Nephron (organoid): ENCODE measurements at regions not wholly inside any gene's neighbourhood (a gene's known extent, or its start where the extent isn't known, plus 50 kb on each side); places are given as distances from the start of the nearest gene placed in this dataset.

Experiments
- H3K27ac Mint-ChIP-seq, 3 experiments: 2 replicates each; pipeline ENCODE4 v1.8.0; 2020; ENCODE audit warnings: mixed read lengths in 3 of 3, mild to moderate bottlenecking in 2 of 3, moderate library complexity in 1 of 3
- H3K27me3 Mint-ChIP-seq: 2 replicates; pipeline ENCODE4 v1.8.0; 2021; ENCODE audit warnings: low read depth, mild to moderate bottlenecking, moderate library complexity, mixed read lengths
- H3K36me3 Mint-ChIP-seq: 2 replicates; pipeline ENCODE4 v1.8.0; 2020; ENCODE audit warnings: low read depth, mixed read lengths
- H3K4me1 Mint-ChIP-seq: 2 replicates; pipeline ENCODE4 v1.8.0; 2020; ENCODE audit warnings: mixed read lengths
- H3K4me3 Mint-ChIP-seq, 3 experiments: 2 replicates each; pipeline ENCODE4 v1.8.0; 2020; ENCODE audit warnings: mild to moderate bottlenecking in 3 of 3, mixed read lengths in 3 of 3, moderate library complexity in 2 of 3
- H3K9me3 Mint-ChIP-seq: 2 replicates; pipeline ENCODE4 v1.8.0; 2020; ENCODE audit warnings: mixed read lengths
- TF ChIP-seq, protein P1 (sequence below), 3 experiments: fragments of 200-600 bp; sonication (generic); IDR thresholded peaks; one replicate each; pipeline ENCODE4 v1.5.0; 2021; ENCODE audit warnings: antibody characterized with exemption in 3 of 3; ENCODE audit not compliant: unreplicated experiment in 3 of 3

DNA sequence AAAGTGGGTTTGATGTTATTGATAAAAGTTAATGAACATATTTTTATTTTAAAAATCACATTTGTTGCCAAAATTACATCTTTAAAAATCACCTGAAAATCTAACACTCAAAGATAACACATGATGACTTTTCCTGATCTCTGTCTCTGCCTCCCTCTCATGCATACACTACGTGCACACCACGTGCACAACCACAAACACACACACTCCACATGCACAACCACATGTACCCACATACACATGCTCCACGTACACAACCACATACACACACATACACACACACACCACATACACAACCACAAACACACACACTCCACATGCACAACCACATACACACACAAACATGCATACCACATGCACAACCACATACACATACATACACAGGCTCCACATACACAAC is 61.8 kb upstream of the TMEM132C start:
- Mint-ChIP-seq H3K36me3 (no peaks in the 10 kb centered on the region), H3K4me1 (no peaks in the 10 kb centered on the region), H3K9me3 (peaks cover 9% of the 10 kb centered on the region), H3K27ac (no peak overlapping the region), H3K27me3 (peaks cover 5% of the 10 kb centered on the region), H3K4me3 (no peak overlapping the region)
- TF ChIP-seq, protein P1, sequence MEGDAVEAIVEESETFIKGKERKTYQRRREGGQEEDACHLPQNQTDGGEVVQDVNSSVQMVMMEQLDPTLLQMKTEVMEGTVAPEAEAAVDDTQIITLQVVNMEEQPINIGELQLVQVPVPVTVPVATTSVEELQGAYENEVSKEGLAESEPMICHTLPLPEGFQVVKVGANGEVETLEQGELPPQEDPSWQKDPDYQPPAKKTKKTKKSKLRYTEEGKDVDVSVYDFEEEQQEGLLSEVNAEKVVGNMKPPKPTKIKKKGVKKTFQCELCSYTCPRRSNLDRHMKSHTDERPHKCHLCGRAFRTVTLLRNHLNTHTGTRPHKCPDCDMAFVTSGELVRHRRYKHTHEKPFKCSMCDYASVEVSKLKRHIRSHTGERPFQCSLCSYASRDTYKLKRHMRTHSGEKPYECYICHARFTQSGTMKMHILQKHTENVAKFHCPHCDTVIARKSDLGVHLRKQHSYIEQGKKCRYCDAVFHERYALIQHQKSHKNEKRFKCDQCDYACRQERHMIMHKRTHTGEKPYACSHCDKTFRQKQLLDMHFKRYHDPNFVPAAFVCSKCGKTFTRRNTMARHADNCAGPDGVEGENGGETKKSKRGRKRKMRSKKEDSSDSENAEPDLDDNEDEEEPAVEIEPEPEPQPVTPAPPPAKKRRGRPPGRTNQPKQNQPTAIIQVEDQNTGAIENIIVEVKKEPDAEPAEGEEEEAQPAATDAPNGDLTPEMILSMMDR (IDR thresholded peaks at IDR 0.05; ENCODE audit: unreplicated experiment in 3 of 3): no peak

DNA sequence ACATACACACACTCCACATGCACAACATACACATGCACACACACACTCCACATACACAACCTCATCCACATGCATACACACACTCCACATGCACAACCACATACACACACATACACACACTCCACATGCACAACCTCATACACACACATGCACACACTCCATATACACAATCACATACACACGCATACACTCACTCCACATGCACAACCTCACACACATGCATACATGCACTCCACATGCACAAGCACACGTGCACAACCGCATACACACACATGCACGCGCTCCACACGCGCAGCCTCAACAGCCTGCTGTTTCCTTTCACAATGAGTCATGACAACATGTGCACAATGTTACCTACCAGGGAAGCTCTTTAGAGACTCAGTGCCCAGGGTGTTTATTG is 61.2 kb upstream of the TMEM132C start:
- Mint-ChIP-seq H3K27me3 (peaks cover 5% of the 10 kb centered on the region), H3K27ac (no peak overlapping the region), H3K4me3 (no peak overlapping the region), H3K9me3 (peaks cover 7% of the 10 kb centered on the region), H3K4me1 (no peaks in the 10 kb centered on the region), H3K36me3 (no peaks in the 10 kb centered on the region)
- TF ChIP-seq, protein P1 (IDR thresholded peaks at IDR 0.05; ENCODE audit: unreplicated experiment in 3 of 3): no peak
